ENCODE measurements at regions not wholly inside any gene's neighbourhood (a gene's known extent, or its start where the extent isn't known, plus 50 kb on each side); places are given as distances from the start of the nearest gene placed in this dataset.
A peak's percentile ranks its signal among the peaks of the same experiment; 100 is the strongest.

- Histone ChIP-seq H3K9ac (ENCODE audit: insufficient read depth, low read length) (no peak overlapping the region), H3K27me3 (ENCODE audit: control insufficient read depth, insufficient read depth, low read length) (no peaks in the 10 kb centered on the region), H3K4me1 (ENCODE audit: control insufficient read depth, extremely low read depth, insufficient read depth, low read length) (no peaks in the 10 kb centered on the region), H3K36me3 (ENCODE audit: control insufficient read depth, insufficient read depth, low read length) (no peaks in the 10 kb centered on the region), H2AFZ (ENCODE audit: low read length) (no peak overlapping the region), H3K4me2 (ENCODE audit: extremely low read depth, insufficient read depth, low read length) (no peak overlapping the region), H3K4me3 (replicated peaks in 1 of 4; ENCODE audit: control extremely low read depth in 1 of 4, insufficient read depth in 1 of 4, low read depth in 3 of 4, low read length in 4 of 4) (no peak overlapping the region), H3K27ac (ENCODE audit: insufficient read depth, low read length) (no peak overlapping the region), H4K20me1 (ENCODE audit: control insufficient read depth, extremely low read depth, insufficient read depth, low read length) (no peaks in the 10 kb centered on the region), H3K79me2 (ENCODE audit: control insufficient read depth, insufficient read depth, low read length) (no peaks in the 10 kb centered on the region), H3K9me3 (ENCODE audit: control insufficient read depth, insufficient read depth, low read depth, low read length) (no peaks in the 10 kb centered on the region)
- peak; percentile 1 to 79 for DNase-seq (ENCODE audit: low read depth in 2 of 2)
- TF ChIP-seq EZH2 (IDR thresholded peaks at IDR 0.05; ENCODE audit: low read length, missing control alignments), result no peak
- TF ChIP-seq CTCF (conservative IDR thresholded peaks at IDR 0.05 in 1 of 2, IDR thresholded peaks at IDR 0.05 in 1 of 2; ENCODE audit: low read depth in 1 of 2, low read length in 2 of 2), result no peak
These were observed 1326.3 kb downstream of the XPNPEP1 start for GRCh38 chr10:108597031-108597430.

- Histone ChIP-seq H3K4me1 (ENCODE audit: control insufficient read depth, extremely low read depth, insufficient read depth, low read length) (no peaks in the 10 kb centered on the region), H3K27me3 (ENCODE audit: control insufficient read depth, insufficient read depth, low read length) (no peaks in the 10 kb centered on the region), H3K27ac (ENCODE audit: insufficient read depth, low read length) (no peak overlapping the region), H3K9ac (ENCODE audit: insufficient read depth, low read length) (no peak overlapping the region), H4K20me1 (ENCODE audit: control insufficient read depth, extremely low read depth, insufficient read depth, low read length) (no peaks in the 10 kb centered on the region), H3K36me3 (ENCODE audit: control insufficient read depth, insufficient read depth, low read length) (no peaks in the 10 kb centered on the region), H3K4me2 (ENCODE audit: extremely low read depth, insufficient read depth, low read length) (no peak overlapping the region), H3K9me3 (ENCODE audit: control insufficient read depth, insufficient read depth, low read depth, low read length) (no peaks in the 10 kb centered on the region), H2AFZ (ENCODE audit: low read length) (no peak overlapping the region), H3K79me2 (ENCODE audit: control insufficient read depth, insufficient read depth, low read length) (no peaks in the 10 kb centered on the region), H3K4me3 (replicated peaks in 1 of 4; ENCODE audit: control extremely low read depth in 1 of 4, insufficient read depth in 1 of 4, low read depth in 3 of 4, low read length in 4 of 4) (no peak overlapping the region)
- DNase-seq (ENCODE audit: low read depth in 2 of 2), result no peak
- TF ChIP-seq CTCF (conservative IDR thresholded peaks at IDR 0.05 in 1 of 2, IDR thresholded peaks at IDR 0.05 in 1 of 2; ENCODE audit: low read depth in 1 of 2, low read length in 2 of 2) (no peak), EZH2 (IDR thresholded peaks at IDR 0.05; ENCODE audit: low read length, missing control alignments) (no peak)
These were observed 1330.4 kb downstream of the XPNPEP1 start for GRCh38 chr10:108592956-108593355.

GRCh38 chr10:108591417-108591816 lies 1331.9 kb downstream of the XPNPEP1 start:
- H3K27ac ChIP-seq (ENCODE audit: insufficient read depth, low read length), result no peak overlapping the region
- DNase-seq (ENCODE audit: low read depth in 2 of 2), result peak in 1 of 2 donors; percentile 33
- H3K79me2 ChIP-seq (ENCODE audit: control insufficient read depth, insufficient read depth, low read length), result no peaks in the 10 kb centered on the region
- H3K9ac ChIP-seq (ENCODE audit: insufficient read depth, low read length), result no peak overlapping the region
- no peak overlapping the region for H3K4me2 ChIP-seq (ENCODE audit: extremely low read depth, insufficient read depth, low read length)
- H3K4me3 ChIP-seq (replicated peaks in 1 of 4; ENCODE audit: control extremely low read depth in 1 of 4, insufficient read depth in 1 of 4, low read depth in 3 of 4, low read length in 4 of 4), result no peak overlapping the region
- H3K9me3 ChIP-seq (ENCODE audit: control insufficient read depth, insufficient read depth, low read depth, low read length), result no peaks in the 10 kb centered on the region
- no peaks in the 10 kb centered on the region for H3K27me3 ChIP-seq (ENCODE audit: control insufficient read depth, insufficient read depth, low read length)
- no peaks in the 10 kb centered on the region for H3K4me1 ChIP-seq (ENCODE audit: control insufficient read depth, extremely low read depth, insufficient read depth, low read length)
- no peaks in the 10 kb centered on the region for H3K36me3 ChIP-seq (ENCODE audit: control insufficient read depth, insufficient read depth, low read length)
- H4K20me1 ChIP-seq (ENCODE audit: control insufficient read depth, extremely low read depth, insufficient read depth, low read length), result no peaks in the 10 kb centered on the region
- no peak for TF ChIP-seq EZH2 (IDR thresholded peaks at IDR 0.05; ENCODE audit: low read length, missing control alignments)
- TF ChIP-seq CTCF (conservative IDR thresholded peaks at IDR 0.05 in 1 of 2, IDR thresholded peaks at IDR 0.05 in 1 of 2; ENCODE audit: low read depth in 1 of 2, low read length in 2 of 2), result no peak
- no peak overlapping the region for H2AFZ ChIP-seq (ENCODE audit: low read length)

Data from fibroblast of lung (primary cell).